GM12891 (cell line): ENCODE measurements at regions not wholly inside any gene's neighbourhood (a gene's known extent, or its start where the extent isn't known, plus 50 kb on each side); places are given as distances from the start of the nearest gene placed in this dataset.

Experiments
- POLR2A ChIP-seq: IDR thresholded peaks from 2 replicates; pipeline ENCODE4 v1.6.1; 2011; ENCODE audit warnings: low read depth, low read length, control low read depth
- POLR2AphosphoS5 ChIP-seq: IDR thresholded peaks from 2 replicates; pipeline ENCODE4 v1.6.1; 2011; ENCODE audit warnings: low read depth, low read length, control low read depth
- POU2F2 ChIP-seq: IDR thresholded peaks from 2 replicates; pipeline ENCODE4 v1.6.1; 2011; ENCODE audit warnings: low read depth, mild to moderate bottlenecking, control low read depth, low read length, moderate library complexity

- no peak for TF ChIP-seq POLR2AphosphoS5
- TF ChIP-seq POU2F2: no peak
- TF ChIP-seq POLR2A: no peak
Observed at GRCh38 chr16:76176616-76177015, 100.6 kb upstream of the CNTNAP4 start.
